Loucy (cell line): ENCODE measurements at regions not wholly inside any gene's neighbourhood (a gene's known extent, or its start where the extent isn't known, plus 50 kb on each side); places are given as distances from the start of the nearest gene placed in this dataset.

Experiments used
- EZH2phosphoT487 ChIP-seq: fragments of 200-600 bp; IDR thresholded peaks from 2 replicates; pipeline ENCODE4 v1.6.1; 2018; ENCODE audit warnings: antibody characterized with exemption, mild to moderate bottlenecking, moderate library complexity, borderline replicate concordance
- TF ChIP-seq, protein P1 (sequence below): fragments of 200-600 bp; sonication (generic); conservative IDR thresholded peaks from 2 replicates; pipeline ENCODE4 v1.5.1; 2014; ENCODE audit warnings: mild to moderate bottlenecking, antibody characterized with exemption, low read length

- TF ChIP-seq, protein P1, sequence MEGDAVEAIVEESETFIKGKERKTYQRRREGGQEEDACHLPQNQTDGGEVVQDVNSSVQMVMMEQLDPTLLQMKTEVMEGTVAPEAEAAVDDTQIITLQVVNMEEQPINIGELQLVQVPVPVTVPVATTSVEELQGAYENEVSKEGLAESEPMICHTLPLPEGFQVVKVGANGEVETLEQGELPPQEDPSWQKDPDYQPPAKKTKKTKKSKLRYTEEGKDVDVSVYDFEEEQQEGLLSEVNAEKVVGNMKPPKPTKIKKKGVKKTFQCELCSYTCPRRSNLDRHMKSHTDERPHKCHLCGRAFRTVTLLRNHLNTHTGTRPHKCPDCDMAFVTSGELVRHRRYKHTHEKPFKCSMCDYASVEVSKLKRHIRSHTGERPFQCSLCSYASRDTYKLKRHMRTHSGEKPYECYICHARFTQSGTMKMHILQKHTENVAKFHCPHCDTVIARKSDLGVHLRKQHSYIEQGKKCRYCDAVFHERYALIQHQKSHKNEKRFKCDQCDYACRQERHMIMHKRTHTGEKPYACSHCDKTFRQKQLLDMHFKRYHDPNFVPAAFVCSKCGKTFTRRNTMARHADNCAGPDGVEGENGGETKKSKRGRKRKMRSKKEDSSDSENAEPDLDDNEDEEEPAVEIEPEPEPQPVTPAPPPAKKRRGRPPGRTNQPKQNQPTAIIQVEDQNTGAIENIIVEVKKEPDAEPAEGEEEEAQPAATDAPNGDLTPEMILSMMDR, result no peak
- no peak for TF ChIP-seq EZH2phosphoT487
Observed at GRCh38 chr13:76690611-76691010, 195.6 kb downstream of the KCTD12 start.
